ENCODE measurements at regions not wholly inside any gene's neighbourhood (a gene's known extent, or its start where the extent isn't known, plus 50 kb on each side); places are given as distances from the start of the nearest gene placed in this dataset.
"Not testable (repeated sequence)": the region's sequence is repeated elsewhere in the genome, so short reads cannot be mapped to it uniquely, and the experiment has no call there.

GRCh38 chr5:18393565-18394442 lies 759.5 kb downstream of the TAF11L14 start:
- POLR2A ChIA-PET = no interaction called here
- CTCF ChIA-PET = no interaction called here

- ChIA-PET POLR2A (no interaction called here), CTCF (no interaction called here)
These were observed 760.2 kb downstream of the TAF11L14 start for GRCh38 chr5:18394443-18394804.

GRCh38 chr5:18395126-18396110 lies 761.2 kb downstream of the TAF11L14 start:
- ChIA-PET POLR2A (no interaction called here), CTCF (no interaction called here)

GRCh38 chr5:18397371-18397770 lies 763.1 kb downstream of the TAF11L14 start:
- POLR2A ChIA-PET = no interaction called here
- CTCF ChIA-PET = no interaction called here

- POLR2A ChIA-PET = no interaction called here
- CTCF ChIA-PET = no interaction called here
These were observed 763.6 kb downstream of the TAF11L14 start for GRCh38 chr5:18397891-18398290.

GRCh38 chr5:18399461-18400327 lies 765.4 kb downstream of the TAF11L14 start:
- CTCF ChIA-PET, POLR2A ChIA-PET: not testable (repeated sequence)

GRCh38 chr5:18403141-18403540 lies 768.9 kb downstream of the TAF11L14 start:
- CTCF ChIA-PET = no interaction called here
- POLR2A ChIA-PET = no interaction called here

GRCh38 chr5:18403941-18404438 lies 769.7 kb downstream of the TAF11L14 start:
- CTCF ChIA-PET = no interaction called here
- POLR2A ChIA-PET = no interaction called here

GRCh38 chr5:18420711-18421110 lies 786.5 kb downstream of the TAF11L14 start:
- ChIA-PET CTCF (no interaction called here), POLR2A (no interaction called here)

- ChIA-PET CTCF (no interaction called here), POLR2A (no interaction called here)
These were observed 799.1 kb downstream of the TAF11L14 start for GRCh38 chr5:18433336-18433735.

GRCh38 chr5:18438126-18438525 lies 803.9 kb downstream of the TAF11L14 start:
- CTCF ChIA-PET = no interaction called here
- POLR2A ChIA-PET = no interaction called here

- ChIA-PET CTCF (interaction anchor here (1.5 kb wide), 1 partner anchor 11 kb away, joined by 4 read pairs; no protein-coding TSS in a partner anchor), POLR2A (no interaction called here)
These were observed 821.3 kb downstream of the TAF11L14 start for GRCh38 chr5:18455521-18455920.

- CTCF ChIA-PET = no interaction called here
- POLR2A ChIA-PET = no interaction called here
These were observed 823.0 kb downstream of the TAF11L14 start for GRCh38 chr5:18457255-18457654.

- ChIA-PET CTCF (interaction anchor here (1.1 kb wide), 1 partner anchor 237 kb away, joined by 3 read pairs; no protein-coding TSS in a partner anchor), POLR2A (no interaction called here)
These were observed 827.5 kb downstream of the TAF11L14 start for GRCh38 chr5:18461766-18462165.

- CTCF ChIA-PET = interaction anchor here (0.9 kb wide), 1 partner anchor 11 kb away, joined by 4 read pairs; no protein-coding TSS in a partner anchor
These were observed 831.8 kb downstream of the TAF11L14 start for GRCh38 chr5:18465833-18466681.

GRCh38 chr5:18466731-18467130 lies 832.5 kb downstream of the TAF11L14 start:
- ChIA-PET CTCF (interaction anchor here (0.9 kb wide), 1 partner anchor 11 kb away, joined by 4 read pairs; no protein-coding TSS in a partner anchor), POLR2A (no interaction called here)

More at GRCh38 chr5:18465833-18466681, 831.8 kb downstream of the TAF11L14 start:
- POLR2A ChIA-PET = no interaction called here

- CTCF ChIA-PET, POLR2A ChIA-PET: not testable (repeated sequence)
These were observed 837.5 kb downstream of the TAF11L14 start for GRCh38 chr5:18471791-18472190.

GRCh38 chr5:18483451-18483850 lies 849.2 kb downstream of the TAF11L14 start:
- CTCF ChIA-PET = no interaction called here
- POLR2A ChIA-PET = no interaction called here

Data from activated CD8-positive, alpha-beta memory T cell treated with anti-CD3 and anti-CD28 coated beads for 36 hours (primary cell).